H1 (cell line): ENCODE measurements at regions not wholly inside any gene's neighbourhood (a gene's known extent, or its start where the extent isn't known, plus 50 kb on each side); places are given as distances from the start of the nearest gene placed in this dataset.

Experiments
- ASH2L ChIP-seq: fragments of 200-600, 300-600 bp; sonication (generic); IDR thresholded peaks from one replicate; pipeline ENCODE4 v1.7.1; 2017; ENCODE audit warnings: low read length
- CBX5 ChIP-seq: fragments of 300-800, 300-1000 bp; sonication (generic); IDR thresholded peaks from 2 replicates; pipeline ENCODE4 v1.7.1; 2016; ENCODE audit warnings: antibody characterized with exemption, low read length, low read depth
- CHD1 ChIP-seq: IDR thresholded peaks from 2 replicates; pipeline ENCODE4 v1.6.1; 2012; ENCODE audit warnings: low read depth, low read length, improper control_type of control experiment
- CTCF ChIP-seq, 3 experiments: IDR thresholded peaks; 1 replicate in 2 of 3; 2 replicates in 1 of 3; pipeline versions ENCODE4 v1.5.1 to v1.6.1; 2011; ENCODE audit warnings: low read length in 3 of 3, mild to moderate bottlenecking in 3 of 3, inconsistent platforms in 2 of 3, low read depth in 1 of 3, moderate library complexity in 1 of 3; ENCODE audit not compliant: insufficient read depth in 1 of 3; ENCODE audit errors: control extremely low read depth in 1 of 3
- PHF8 ChIP-seq: fragments of 200-600 bp; sonication (generic); conservative IDR thresholded peaks from 2 replicates; pipeline ENCODE4 v1.7.1; 2012; ENCODE audit warnings: low read depth, mild to moderate bottlenecking, inconsistent platforms, low read length, moderate library complexity
- POLR2A ChIP-seq, 2 experiments: IDR thresholded peaks; 1 replicate in 1 of 2; 2 replicates in 1 of 2; pipeline ENCODE4 v1.6.1; 2011; ENCODE audit warnings: low read depth in 2 of 2, low read length in 2 of 2, mild to moderate bottlenecking in 2 of 2; ENCODE audit errors: control extremely low read depth in 1 of 2
- POLR2AphosphoS5 ChIP-seq: IDR thresholded peaks from 2 replicates; pipeline ENCODE4 v1.6.1; 2011; ENCODE audit warnings: low read depth, low read length
- RFX5 ChIP-seq: IDR thresholded peaks from 2 replicates; pipeline ENCODE4 v1.6.1; 2011; ENCODE audit warnings: low read depth, low read length, improper control_type of control experiment, borderline replicate concordance

- TF ChIP-seq POLR2A (IDR thresholded peaks at IDR 0.05; ENCODE audit: control extremely low read depth in 1 of 2, low read depth in 2 of 2, low read length in 2 of 2) (no peak), CTCF (IDR thresholded peaks at IDR 0.05; ENCODE audit: control extremely low read depth in 1 of 3, insufficient read depth in 1 of 3, low read depth in 1 of 3, low read length in 3 of 3) (no peak), CBX5 (no peak), PHF8 (no peak), POLR2AphosphoS5 (no peak), RFX5 (no peak), CHD1 (no peak), ASH2L (no peak)
Observed at GRCh38 chr11:45475173-45475572, 189.0 kb upstream of the SYT13 start.
